Embryonic facial prominence (tissue), 1 donor: ENCODE measurements at regions not wholly inside any gene's neighbourhood (a gene's known extent, or its start where the extent isn't known, plus 50 kb on each side); places are given as distances from the start of the nearest gene placed in this dataset.

Source experiments
- DNase-seq: peaks from one replicate; pipeline ENCODE4 v3.0.0-alpha.2; 2016; ENCODE audit errors: extremely low spot score

DNA sequence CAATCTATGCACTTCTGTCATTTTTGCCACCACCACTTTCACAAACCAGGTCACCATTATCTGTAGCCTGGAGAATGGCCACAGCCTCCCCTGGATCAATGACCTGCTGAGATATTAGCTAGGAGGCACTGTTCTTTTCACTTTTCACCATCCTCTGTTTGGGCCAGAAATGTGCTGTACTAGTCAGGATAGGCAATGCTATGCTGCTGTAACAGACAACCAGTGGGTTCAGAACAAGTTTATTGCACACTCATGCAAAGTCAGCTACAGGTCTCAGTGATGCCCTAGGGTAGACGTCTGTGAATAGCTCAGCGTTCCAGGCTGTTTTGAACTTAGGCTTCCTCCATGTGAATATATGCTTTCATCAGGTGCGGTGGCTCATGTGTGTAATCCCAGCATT is 231.5 kb downstream of the SUDS3 start:
- no peak for DNase-seq

DNA sequence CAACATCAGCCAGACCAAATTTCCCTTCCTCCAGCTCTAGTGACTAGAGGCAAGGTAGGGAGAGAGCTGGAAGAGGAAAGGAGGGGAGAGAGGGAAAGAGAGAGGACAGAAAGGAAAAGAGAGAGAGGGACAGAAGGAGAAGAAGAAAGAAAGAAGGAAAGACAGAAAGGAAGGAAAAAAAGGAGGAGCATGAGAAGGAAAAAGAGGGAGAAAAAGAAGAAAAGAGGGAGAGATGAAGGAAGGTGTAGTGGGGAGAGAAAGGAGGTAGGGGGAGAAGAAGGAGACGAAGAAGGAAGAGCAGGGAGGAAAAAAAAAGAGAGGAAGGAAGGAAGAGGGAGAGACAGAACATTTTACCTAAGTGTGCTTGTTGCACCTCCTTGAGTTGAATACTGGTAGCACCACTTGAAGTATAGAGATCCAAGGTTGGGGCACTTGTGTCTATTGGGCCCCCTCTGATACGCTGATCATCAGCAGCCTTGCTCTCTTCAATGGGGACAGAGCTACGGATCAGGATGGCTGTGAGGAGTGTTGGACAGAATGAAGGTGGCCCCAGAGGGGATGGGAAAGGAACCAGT is 232.5 kb downstream of the SUDS3 start:
- DNase-seq, result no peak

DNA sequence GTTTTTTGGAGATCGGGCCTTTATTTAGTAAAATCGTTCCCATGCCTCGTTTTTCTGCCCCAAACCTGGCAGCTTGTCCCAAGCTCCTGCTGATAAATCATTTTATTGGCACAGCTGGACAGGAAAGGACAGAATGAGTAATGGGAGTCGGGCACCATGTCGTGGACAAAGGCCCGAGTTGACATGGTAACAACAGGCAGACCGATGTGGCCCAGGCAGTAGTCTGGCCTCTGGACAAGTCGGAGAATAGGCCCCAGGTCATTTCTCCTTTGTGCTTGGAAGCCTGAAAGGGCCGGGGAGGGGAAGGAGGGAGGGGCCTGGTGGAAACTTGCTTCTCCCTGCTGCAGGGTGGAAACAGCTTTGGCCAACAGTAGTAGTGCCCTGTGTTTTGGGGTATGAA is 234.9 kb downstream of the SUDS3 start:
- no peak for DNase-seq

DNA sequence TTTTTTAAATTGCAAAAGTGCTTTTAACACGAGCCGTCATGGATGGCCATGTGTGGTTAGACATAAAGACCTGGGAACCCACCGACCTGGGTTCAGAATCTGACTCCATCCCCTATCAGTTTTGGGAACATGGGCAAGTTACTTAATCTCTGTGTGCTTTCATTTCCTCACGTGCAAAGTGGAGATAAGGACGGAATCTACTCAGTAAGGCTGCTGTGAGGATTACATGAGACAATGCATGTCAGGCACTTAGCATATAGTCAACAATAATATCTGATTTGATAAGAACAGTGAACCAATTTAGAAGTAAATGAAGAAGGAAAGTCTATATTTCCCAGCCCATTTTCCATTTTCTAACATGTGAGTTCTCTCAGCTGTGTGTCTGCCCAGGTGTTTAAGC is 235.4 kb downstream of the SUDS3 start:
- no peak for DNase-seq

DNA sequence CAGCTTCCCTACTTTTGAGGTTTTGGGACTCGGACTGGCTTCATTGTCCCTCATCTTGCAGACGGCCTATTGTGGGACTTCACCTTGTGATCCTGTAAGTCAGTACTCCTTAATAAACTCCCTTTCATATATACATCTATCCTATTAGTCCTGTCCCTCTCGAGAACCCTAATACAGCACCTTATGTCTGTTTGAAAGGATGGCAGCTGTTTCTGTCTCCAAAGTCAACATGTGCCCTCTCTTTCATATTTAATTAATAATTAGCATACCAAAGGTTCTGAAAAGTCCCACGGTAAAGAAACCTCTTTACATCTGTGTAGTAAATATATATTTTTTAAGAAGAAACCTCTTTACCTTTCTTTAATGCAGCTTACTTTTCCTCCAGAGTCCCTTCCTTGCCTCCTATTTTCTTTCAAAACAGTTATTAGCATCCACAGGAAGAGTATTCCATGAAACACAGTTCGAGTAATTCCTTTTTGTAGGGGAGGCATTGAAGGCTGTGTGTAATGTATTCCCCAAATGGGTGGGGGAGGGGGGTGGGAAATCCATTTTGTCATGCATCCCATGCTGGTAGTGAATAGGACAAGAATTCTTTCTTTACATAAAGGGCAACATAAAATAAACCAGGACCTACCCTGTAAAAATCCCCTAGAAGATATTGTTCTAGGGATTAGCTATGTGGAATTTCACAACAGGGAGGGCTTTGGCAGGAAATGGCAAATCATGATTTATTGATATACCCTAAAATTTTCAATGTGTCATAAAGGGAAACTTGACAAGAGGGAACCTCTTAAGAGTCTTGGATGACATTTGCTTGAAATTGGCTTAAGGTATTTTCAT is 241.5 kb downstream of the SUDS3 start:
- no peak for DNase-seq

DNA sequence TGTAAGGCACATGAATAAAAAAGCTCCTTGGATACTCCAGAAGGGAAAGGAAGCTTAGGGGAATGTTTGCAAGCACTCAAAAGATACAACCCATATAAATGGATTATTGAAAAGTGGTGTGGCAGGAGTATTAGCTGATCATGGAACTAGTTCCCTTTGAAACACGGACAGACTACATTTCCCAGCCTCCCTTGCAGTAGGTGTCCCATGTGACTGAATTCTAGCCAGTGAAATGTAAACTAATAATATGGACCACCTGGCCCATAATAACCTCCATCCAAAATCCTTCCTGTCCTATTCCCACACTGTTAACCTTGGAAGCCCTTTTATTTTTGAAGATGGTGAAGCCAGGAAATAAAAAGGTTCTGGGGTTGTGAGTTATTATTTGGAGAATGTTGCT is 242.3 kb downstream of the SUDS3 start:
- no peak for DNase-seq

DNA sequence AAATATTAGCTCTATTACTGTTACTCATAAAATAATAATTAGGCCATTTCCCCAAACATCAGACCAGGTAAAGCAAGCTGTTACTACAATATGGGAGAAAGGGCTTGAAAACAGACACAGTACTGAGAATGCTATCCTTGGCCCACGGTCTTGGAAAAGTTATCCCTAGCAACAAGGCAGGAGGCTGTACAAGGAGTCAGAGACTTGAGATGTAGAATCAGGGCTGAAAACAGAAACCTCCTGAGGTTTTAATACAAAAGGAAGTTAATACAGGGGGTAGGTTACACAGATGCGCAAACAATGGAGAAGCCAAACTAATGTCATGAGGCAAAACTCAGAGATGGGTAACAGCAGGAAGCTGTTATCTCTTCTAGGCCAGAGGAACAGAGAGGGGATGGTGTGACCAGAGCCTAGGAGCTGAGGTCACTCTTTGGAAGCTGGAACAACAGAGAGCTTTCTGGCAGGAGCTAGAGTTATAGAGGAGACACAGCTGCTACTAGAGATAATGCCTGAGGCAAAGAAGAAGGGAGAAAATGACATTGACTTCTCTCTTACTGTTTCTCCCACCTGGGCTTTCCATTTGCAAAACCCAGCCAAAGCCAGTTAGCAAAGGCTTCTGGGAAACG is 248.8 kb downstream of the SUDS3 start:
- DNase-seq, result no peak

DNA sequence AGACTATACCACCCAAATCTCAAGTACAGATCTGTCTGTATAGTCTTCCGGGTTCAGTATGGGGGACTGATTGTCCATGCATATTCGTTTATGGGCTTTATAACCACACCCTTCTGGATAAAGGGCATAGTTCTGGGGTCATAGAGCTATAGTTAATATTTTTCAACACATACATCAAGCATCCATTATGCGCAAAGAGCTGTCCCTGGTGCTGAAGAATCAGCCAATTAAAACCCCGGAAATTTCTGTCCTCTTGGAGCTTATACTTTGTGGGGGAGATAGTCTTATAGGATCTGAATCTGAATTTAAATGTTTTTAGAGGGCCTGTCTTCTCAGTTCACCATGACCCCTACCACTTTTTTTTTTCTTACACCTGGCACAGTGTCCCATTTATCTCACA is 256.7 kb downstream of the SUDS3 start:
- DNase-seq, result no peak

DNA sequence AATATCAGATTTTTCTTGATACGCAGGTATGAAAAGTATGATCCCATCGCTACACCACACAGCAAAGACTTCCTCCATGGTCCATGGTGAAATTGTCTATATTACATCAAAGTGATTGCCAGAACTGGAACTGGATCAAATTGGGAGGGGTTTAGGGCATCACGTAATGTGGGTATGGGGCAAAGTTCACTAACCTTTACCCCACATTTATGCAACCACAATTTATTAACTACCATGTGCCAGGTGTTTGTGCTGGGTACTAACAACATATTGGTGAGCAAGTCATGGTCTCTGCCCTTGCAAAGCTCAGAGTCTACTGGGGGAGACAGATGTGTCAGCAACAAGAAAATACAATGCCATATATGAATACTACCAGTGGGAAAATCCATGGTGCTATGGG is 258.9 kb downstream of the SUDS3 start:
- no peak for DNase-seq

DNA sequence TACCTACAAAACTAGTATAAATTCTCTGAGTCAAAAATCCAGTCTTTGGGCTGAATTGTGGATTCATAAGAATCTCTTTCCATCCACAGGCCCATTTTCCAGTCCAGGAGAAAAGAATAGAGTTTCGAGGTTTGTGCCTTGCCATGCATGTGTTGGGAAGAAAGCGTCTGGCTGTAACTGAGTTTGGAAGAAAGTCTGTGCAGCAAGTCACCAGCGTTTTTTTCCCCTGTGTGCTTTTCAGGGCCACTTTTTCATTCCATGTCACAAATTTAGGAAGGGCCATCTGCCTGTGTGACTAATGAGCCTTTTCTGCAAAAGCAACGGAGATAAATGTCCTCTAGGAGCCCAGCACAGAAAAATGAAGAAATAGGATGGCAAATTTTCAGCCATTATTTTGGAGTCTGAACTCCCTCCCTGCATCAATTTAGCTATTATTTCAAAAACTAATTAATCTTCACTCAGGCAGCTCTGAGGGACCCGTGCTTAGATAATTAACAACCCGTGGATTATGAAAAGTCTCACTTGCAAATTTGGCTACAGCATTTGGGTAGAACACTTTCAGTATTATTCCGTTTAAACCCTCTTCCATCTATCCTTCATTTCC is 261.5 kb downstream of the SUDS3 start:
- DNase-seq, result no peak

DNA sequence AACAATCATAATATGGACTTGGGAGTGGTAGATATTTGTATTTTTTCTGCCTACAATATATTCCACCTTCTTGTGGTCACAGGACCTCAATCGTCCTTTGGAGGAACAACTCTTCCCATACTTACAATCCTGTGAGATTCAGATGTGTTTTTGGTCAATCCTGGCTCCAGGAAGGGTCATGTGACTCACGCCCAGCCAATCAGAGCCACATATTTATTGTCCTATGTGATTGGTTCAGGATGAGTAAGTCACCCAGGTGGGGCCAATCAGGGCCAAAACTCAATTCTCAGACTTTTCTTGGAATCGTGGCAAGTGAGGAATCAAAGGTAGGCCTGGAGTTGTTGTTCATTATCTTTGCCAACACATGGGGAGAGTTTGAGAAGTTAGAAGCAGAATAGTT is 264.9 kb downstream of the SUDS3 start:
- no peak for DNase-seq

DNA sequence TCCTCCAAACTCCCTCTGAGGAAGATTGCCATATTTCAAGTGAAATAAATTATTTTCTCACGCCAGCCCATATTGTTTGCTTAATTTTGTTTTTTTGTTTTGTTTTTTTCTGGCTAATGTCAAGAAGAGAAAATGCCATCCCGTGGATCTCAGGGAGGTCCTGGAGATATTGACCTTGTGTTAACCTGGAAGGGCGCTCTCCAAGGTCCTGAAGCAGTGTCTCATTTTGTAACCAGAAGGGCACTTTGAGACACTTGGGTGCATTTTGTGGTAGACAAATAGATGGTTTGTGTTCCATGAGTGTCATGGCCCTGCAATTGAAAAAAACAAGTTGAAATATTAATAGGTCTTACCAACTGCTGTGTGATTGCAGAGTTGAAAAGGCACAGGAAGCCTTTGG is 268.9 kb downstream of the SUDS3 start:
- no peak for DNase-seq

DNA sequence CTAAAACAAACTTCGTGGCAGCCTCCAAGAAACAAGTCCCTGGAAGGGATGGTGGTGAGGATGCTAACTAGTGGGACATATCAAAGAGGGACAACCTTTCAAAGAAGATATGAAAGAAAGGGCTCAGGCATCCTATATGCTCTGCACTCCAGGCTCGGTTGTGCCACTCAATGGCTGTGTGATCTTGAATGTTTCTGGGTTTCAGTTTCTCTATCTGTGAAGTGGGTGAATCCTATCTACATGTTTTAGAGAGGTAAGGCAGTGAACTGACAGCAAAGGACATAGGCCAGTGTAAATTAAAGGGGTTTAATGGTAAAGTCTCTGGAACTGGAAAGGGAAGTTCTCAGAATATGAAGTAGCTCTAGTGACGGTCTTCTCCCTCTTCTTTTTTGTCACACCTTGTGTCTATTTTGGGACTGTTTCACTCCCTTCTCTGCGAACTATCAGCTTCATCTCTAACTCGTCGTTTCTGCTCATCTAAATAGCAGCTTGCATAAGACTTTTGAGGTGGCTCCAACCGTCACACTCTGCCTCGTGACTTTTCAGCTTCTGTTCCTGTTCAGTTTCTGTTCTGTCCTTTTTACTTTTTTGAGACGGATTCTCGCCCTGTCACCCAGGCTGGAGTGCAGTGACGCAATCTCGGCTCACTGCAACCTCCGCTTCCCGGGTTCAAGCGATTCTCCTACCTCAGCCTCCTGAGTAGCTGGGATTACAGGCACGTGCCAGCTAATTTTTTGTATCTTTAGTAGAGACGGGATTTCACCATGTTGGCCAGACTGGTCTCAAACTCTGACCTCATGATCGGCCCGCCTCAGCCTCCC is 273.6 kb downstream of the SUDS3 start:
- DNase-seq, result no peak

DNA sequence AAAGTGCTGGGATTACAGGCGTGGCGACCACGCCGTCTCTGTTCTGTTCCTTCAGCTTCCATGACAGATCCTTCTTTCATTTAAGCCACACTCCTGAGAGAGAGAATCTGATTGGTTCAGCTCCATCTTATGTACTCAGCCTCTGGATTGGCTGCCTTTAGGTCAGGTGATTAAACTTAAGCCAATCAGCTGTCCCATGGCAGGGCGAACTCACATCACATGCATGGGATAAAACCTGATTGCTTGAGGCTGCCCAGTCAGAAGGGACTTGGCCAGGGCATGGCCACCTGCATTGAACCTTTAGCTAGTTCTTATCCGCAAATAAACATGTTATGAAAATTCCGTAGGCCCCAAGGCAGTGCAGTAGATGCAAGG is 274.2 kb downstream of the SUDS3 start:
- no peak for DNase-seq

DNA sequence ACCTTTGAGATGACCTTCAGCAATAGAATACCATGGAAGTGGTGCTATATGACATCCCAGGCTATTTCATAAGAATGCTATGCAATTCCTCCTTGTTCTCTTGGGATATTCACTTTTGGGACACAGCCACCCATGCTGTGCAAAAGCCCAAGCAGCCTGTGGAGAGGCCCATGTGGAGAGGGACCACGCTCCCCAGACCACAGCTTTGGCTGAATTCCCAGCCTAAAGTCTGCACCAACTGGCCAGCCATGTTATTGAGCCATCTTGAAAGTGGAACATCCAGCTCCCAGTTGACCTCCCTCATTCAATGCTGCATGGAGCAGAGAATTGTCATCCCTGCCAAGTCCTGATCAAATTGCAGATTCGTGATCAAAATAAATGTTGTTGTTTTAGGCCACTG is 275.1 kb downstream of the SUDS3 start:
- DNase-seq, result no peak

DNA sequence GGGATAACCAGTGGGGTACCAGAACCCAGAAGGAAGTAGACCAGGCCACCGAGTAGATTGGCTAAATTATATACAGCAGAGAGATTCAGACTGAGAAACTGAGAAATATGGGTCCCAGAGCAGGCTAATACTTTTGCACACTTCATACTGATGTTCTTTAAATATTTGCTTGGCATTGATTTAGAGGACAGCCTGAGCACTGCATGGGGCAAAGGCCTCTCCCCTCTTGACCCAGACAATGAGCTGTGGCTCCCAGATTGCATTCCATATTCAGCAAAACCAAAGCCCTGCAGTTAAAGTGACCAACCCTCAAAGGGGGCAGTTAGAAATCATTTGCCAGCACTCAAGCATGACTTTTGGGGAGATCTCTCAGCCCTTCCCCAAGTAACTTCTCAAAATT is 279.2 kb downstream of the SUDS3 start:
- no peak for DNase-seq

DNA sequence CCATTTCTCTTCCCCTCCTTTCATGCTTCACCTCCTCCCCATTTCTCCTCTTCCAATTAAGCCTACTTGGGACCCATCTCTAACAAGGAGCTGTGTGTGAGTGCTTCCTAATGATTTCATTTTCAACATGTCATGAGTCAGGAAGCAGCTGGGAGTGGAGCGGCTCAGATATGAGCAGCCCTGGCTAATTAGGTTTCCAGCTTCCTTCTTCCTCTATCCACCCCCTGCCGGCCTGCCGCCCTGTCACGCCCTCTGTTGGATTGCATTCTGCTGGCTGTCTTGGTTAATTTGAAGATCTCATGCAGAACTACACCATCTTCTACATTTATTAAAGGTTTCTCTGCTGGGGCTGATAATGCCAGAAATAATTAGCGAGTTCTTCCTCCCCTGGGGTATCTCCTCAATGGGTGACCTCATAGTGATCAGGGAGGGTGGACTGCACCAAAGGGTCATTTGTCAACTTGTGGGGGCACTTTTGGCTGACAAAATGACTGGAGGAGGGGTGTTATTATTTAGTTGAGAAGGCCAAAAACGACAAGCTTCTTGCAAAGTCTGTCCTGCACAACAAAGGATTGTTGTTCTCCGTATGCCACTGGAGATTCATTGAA is 300.9 kb upstream of the SRRM4 start:
- no peak for DNase-seq

DNA sequence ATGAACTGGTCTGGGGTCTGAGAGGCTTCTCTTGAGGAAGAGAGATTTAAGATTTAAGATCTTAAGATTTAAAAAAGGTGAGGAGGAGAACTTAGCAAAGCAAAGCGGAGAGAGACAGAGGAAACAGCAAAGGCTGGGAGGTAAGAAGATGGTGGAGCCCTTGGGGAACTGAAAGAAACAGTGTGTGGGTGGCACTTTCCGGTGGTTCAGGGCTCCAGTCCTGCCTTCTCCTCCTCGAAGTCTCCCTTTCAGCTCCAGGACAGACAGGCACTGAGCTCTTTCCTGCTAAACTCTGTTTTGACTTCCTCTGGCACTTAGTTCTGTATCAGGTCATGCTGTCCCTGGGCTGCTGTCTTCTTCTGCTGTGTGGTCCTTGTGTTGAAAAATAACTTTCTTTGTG is 298.7 kb upstream of the SRRM4 start:
- no peak for DNase-seq

DNA sequence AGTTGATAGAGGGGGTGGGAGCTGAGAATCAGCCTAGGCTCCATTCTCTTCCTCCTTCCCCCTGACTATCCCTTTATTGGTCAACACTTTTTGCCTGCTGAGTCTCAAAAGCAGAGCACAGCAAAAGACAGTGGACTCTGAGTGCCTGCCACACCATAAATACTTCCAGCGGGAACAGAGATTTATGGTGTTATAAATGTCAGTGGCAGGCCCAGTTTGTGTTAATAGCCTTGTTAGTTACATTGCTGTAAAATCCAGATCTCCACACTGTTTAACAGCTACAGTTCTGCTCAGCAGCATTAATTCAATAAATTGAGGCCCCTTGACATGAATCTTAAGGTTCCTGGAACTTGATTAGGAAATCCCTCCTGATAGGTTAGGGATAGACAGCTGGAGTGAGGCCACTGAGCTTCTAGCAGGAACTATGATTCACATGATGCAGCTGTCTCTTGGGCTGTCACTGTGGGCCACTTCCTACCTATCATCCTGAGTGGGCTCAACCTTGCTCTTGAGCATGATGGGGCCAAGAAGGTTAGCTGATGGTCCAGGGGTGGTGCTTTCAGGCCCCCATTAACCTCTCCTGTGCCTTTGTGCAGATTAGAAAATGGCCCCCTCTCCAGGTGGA is 295.2 kb upstream of the SRRM4 start:
- no peak for DNase-seq

DNA sequence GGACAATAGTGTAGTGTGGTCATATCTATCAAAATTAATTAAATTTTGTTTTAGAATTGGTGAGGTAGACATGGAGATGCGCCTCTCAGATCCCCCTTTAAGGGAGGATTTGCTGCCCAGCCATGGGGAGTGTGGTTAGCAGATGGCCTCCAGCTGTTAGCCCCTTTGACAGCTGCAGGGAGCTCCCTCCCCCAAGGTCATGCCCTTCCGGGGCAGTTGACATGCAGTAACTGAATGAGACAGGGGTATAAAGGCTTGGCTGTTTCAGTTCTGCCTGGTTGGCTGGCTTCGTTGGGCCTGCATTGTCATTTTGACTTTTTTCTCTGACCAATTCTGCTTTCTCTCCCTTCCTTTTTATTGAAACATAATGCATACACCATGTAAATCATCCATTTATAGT is 291.5 kb upstream of the SRRM4 start:
- no peak for DNase-seq

DNA sequence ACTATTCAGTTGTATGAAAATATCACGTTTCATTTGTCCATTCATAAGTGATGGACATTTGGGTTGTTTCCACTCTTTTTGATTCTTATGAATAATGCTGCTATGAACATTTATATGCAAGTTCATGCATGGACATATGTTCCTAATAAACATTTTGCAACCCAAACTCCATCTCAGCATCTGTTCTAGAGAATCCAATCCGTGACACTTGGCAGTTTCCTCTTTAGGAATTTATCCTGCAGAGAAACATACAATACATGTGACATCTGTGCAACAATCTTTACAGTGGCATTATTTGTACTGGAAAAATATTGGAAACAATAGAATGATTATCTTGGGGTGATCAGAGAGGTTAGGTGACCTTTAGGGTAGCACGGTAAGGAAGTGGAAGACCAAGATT is 290.8 kb upstream of the SRRM4 start:
- DNase-seq, result no peak
